Endothelial cell of umbilical vein (primary cell): ENCODE measurements at regions not wholly inside any gene's neighbourhood (a gene's known extent, or its start where the extent isn't known, plus 50 kb on each side); places are given as distances from the start of the nearest gene placed in this dataset.

Experiments
- BruUV-seq: library from RNA; stranded (reverse); fragments of 400-500 nt; replicated peaks from 2 replicates; lab custom pipeline; 2021; lab: Mats Ljungman, UMichigan
- CTCF ChIA-PET: fragments of 300-600, 350-600 bp; sonication (Branson Sonifier 250); formaldehyde crosslinking; loops from one replicate; lab custom pipeline; 2021; ENCODE audit warnings: antibody characterized with exemption, inconsistent platforms; lab: Charles Lee
- POLR2A ChIA-PET: fragments of 300-600, 350-600 bp; sonication (Branson Sonifier 250); formaldehyde crosslinking; loops from one replicate; lab custom pipeline; 2021; ENCODE audit warnings: antibody characterized with exemption, inconsistent platforms; lab: Charles Lee
- DNase-seq: peaks from one replicate; pipeline ENCODE4 v3.0.0-alpha.2; 2011; ENCODE audit warnings: low read depth, low spot score
- FAIRE-seq: peaks from 2 replicates; lab custom pipeline; 2011; peaks lifted over from hg19 to GRCh38; lab: Jason Lieb, UNC
- H2AFZ ChIP-seq: 2 replicates; pipeline ENCODE4 v1.6.0; 2012; ENCODE audit warnings: low read depth, low read length, control low read depth, inconsistent platforms
- H3K27ac ChIP-seq: 2 replicates; pipeline ENCODE4 v1.5.1; 2011; ENCODE audit warnings: low read depth, mild to moderate bottlenecking, control low read depth, low read length, moderate library complexity; ENCODE audit not compliant: insufficient read depth
- H3K27me3 ChIP-seq, 2 experiments: 2 replicates each; pipeline versions ENCODE4 v1.6.0 to v1.6.1; 2011; ENCODE audit warnings: low read length in 2 of 2, mixed read lengths in 1 of 2; ENCODE audit not compliant: control insufficient read depth in 2 of 2, insufficient read depth in 2 of 2
- H3K36me3 ChIP-seq, 2 experiments: 2 replicates in 1 of 2; 3 replicates in 1 of 2; pipeline ENCODE4 v1.5.1; 2011; ENCODE audit warnings: low read length in 2 of 2, mild to moderate bottlenecking in 1 of 2, moderate library complexity in 1 of 2; ENCODE audit not compliant: control insufficient read depth in 2 of 2, insufficient read depth in 2 of 2; ENCODE audit errors: extremely low read depth in 1 of 2
- H3K4me1 ChIP-seq: 3 replicates; pipeline ENCODE4 v1.5.1; 2011; ENCODE audit warnings: mild to moderate bottlenecking, low read length; ENCODE audit not compliant: control insufficient read depth, insufficient read depth; ENCODE audit errors: extremely low read depth
- H3K4me2 ChIP-seq: 2 replicates; pipeline ENCODE4 v1.6.1; 2011; ENCODE audit warnings: low read length, control low read depth, mixed read lengths; ENCODE audit not compliant: insufficient read depth
- H3K4me3 ChIP-seq, 3 experiments: fragments of 200-600 bp in 1 of 3; sonication (generic), shearing (Covaris generic) in 1 of 3; replicated peaks in 1 of 3; 2 replicates each; pipeline ENCODE4 v1.5.1; 2011 to 2016; ENCODE audit warnings: control low read depth in 3 of 3, low read length in 3 of 3, mild to moderate bottlenecking in 2 of 3, inconsistent platforms in 1 of 3, low read depth in 1 of 3, moderate library complexity in 1 of 3; ENCODE audit not compliant: insufficient read depth in 1 of 3
- H3K79me2 ChIP-seq: 2 replicates; pipeline ENCODE4 v1.6.0; 2012; ENCODE audit warnings: low read length, inconsistent platforms; ENCODE audit not compliant: control insufficient read depth, insufficient read depth
- H3K9ac ChIP-seq: replicated peaks from 2 replicates; pipeline ENCODE3; 2011; ENCODE audit warnings: low read length, control low read depth; ENCODE audit not compliant: insufficient read depth; ENCODE audit errors: extremely low read depth
- H3K9me1 ChIP-seq: replicated peaks from 3 replicates; pipeline ENCODE4 v1.6.0; 2011; ENCODE audit warnings: mild to moderate bottlenecking, low read length; ENCODE audit not compliant: control insufficient read depth, insufficient read depth; ENCODE audit errors: extremely low read depth
- H3K9me3 ChIP-seq: replicated peaks from 2 replicates; pipeline ENCODE4 v1.5.1; 2012; ENCODE audit warnings: low read length, inconsistent platforms; ENCODE audit not compliant: control insufficient read depth, insufficient read depth
- H4K20me1 ChIP-seq: replicated peaks from 2 replicates; pipeline ENCODE3; 2011; ENCODE audit warnings: mild to moderate bottlenecking, low read length; ENCODE audit not compliant: control insufficient read depth, insufficient read depth; ENCODE audit errors: extremely low read depth
- CTCF ChIP-seq, 2 donors: IDR thresholded peaks; 1 replicate in 1 of 2; 2 replicates in 1 of 2; pipeline ENCODE4 v1.5.1; 2011; ENCODE audit warnings: low read length in 2 of 2, mild to moderate bottlenecking in 2 of 2, moderate library complexity in 2 of 2, control low read depth in 1 of 2, inconsistent platforms in 1 of 2, low read depth in 1 of 2; ENCODE audit not compliant: insufficient read depth in 1 of 2; ENCODE audit errors: extremely low read depth in 1 of 2
- EZH2 ChIP-seq: IDR thresholded peaks from 2 replicates; pipeline ENCODE4 v1.6.1; 2012; ENCODE audit warnings: borderline replicate concordance, low read depth, mild to moderate bottlenecking, moderate library complexity, low read length, inconsistent platforms; ENCODE audit not compliant: severe bottlenecking
- FOS ChIP-seq: IDR thresholded peaks from 2 replicates; pipeline ENCODE4 v1.6.1; 2011; ENCODE audit warnings: mild to moderate bottlenecking, low read length, moderate library complexity, borderline replicate concordance; ENCODE audit not compliant: insufficient read depth
- JUN ChIP-seq: IDR thresholded peaks from 2 replicates; pipeline ENCODE4 v1.6.1; 2011; ENCODE audit warnings: borderline replicate concordance, low read depth; ENCODE audit not compliant: insufficient read length, insufficient read depth
- MAX ChIP-seq: IDR thresholded peaks from 2 replicates; pipeline ENCODE4 v1.6.1; 2011; ENCODE audit not compliant: insufficient read depth, insufficient read length
- MYC ChIP-seq: IDR thresholded peaks from one replicate; pipeline ENCODE4 v1.6.1; 2011; ENCODE audit warnings: mild to moderate bottlenecking, low read depth, low read length
- POLR2AphosphoS5 ChIP-seq: IDR thresholded peaks from 2 replicates; pipeline ENCODE4 v1.6.1; 2012; ENCODE audit warnings: low read depth, mild to moderate bottlenecking, control low read depth, low read length, moderate library complexity; ENCODE audit not compliant: insufficient read depth
- dilution Hi-C: fragments of 300-500 bp; cut with MboI; formaldehyde crosslinking; loops from one replicate; pipeline ENCODE4 v1.15.0; 2019; ENCODE audit warnings: low sequenced_read_pairs; ENCODE audit not compliant: extremely low pct_ligation_motif_present
- intact Hi-C: fragments of 100-400 bp; cut with micrococcal nuclease; formaldehyde crosslinking; loops from one replicate; pipeline ENCODE4 v1.10.0; 2022

GRCh38 chr12:59375633-59376032 is 220.2 kb upstream of the SLC16A7 start:
- no peak overlapping the region for H3K4me2 ChIP-seq
- no peaks in the 10 kb centered on the region for H4K20me1 ChIP-seq
- H3K79me2 ChIP-seq: no peaks in the 10 kb centered on the region
- DNase-seq: no peak
- no peaks in the 10 kb centered on the region for H3K27me3 ChIP-seq
- no peak for FAIRE-seq
- intact Hi-C loops: no loop called here
- H3K9me3 ChIP-seq: no peaks in the 10 kb centered on the region
- ChIA-PET POLR2A (no interaction called here), CTCF (no interaction called here)
- no peak overlapping the region for H3K27ac ChIP-seq
- H3K9ac ChIP-seq: no peak overlapping the region
- no peak for TF ChIP-seq FOS
- TF ChIP-seq MYC: no peak
- no peak for TF ChIP-seq JUN
- no peak for TF ChIP-seq CTCF (IDR thresholded peaks at IDR 0.05; ENCODE audit: extremely low read depth in 1 of 2, insufficient read depth in 1 of 2, low read depth in 1 of 2, low read length in 2 of 2)
- TF ChIP-seq MAX: no peak
- no peak for TF ChIP-seq POLR2AphosphoS5
- no peak for TF ChIP-seq EZH2
- H3K4me3 ChIP-seq: no peak overlapping the region
- no peaks in the 10 kb centered on the region for H3K36me3 ChIP-seq
- H3K4me1 ChIP-seq: no peaks in the 10 kb centered on the region
- dilution Hi-C loops: no loop called here
- no peak overlapping the region for H2AFZ ChIP-seq
- BruUV-seq: no TSS peak
- no peaks in the 10 kb centered on the region for H3K9me1 ChIP-seq
